D721Med (cell line): ENCODE measurements at regions not wholly inside any gene's neighbourhood (a gene's known extent, or its start where the extent isn't known, plus 50 kb on each side); places are given as distances from the start of the nearest gene placed in this dataset.
"Not testable (repeated sequence)": the region's sequence is repeated elsewhere in the genome, so short reads cannot be mapped to it uniquely, and the experiment has no call there.

Experiments
- DNase-seq: peaks from one replicate; pipeline ENCODE4 v3.0.0; 2011; ENCODE audit warnings: low spot score; ENCODE audit not compliant: insufficient read length
- FAIRE-seq: peaks from 2 replicates; lab custom pipeline; 2011; peaks lifted over from hg19 to GRCh38; lab: Jason Lieb, UNC
- CTCF ChIP-seq: IDR thresholded peaks from 2 replicates; pipeline ENCODE4 v1.5.1; 2012; ENCODE audit warnings: mild to moderate bottlenecking, control low read depth; ENCODE audit not compliant: insufficient read depth; ENCODE audit errors: missing control alignments

DNA sequence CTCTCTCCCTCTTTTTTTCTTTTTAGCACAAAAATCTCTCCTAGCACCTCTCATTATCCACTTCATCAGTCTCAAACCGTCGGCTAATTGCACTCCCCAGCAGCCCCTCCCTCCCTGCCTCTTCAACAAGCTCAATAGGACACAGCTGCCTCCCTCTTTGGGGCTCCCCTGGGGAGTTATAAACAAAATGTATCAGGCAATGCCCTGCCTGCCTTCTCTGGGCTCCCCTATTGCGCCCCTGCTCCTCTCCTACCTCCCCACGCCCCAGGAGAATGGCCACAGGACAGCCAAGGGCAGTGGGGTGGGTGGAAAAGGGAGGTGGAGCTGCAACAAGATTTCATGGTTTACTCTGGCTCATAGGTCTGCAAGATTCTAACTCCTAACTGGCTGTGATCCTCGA is 147.1 kb upstream of the GRIK3 start:
- FAIRE-seq, result no peak
- DNase-seq, result no peak
- no peak for TF ChIP-seq CTCF

GRCh38 chr1:37184789-37185188 is 150.5 kb upstream of the GRIK3 start:
- DNase-seq (no peak), FAIRE-seq (no peak)
- no peak for TF ChIP-seq CTCF

DNA sequence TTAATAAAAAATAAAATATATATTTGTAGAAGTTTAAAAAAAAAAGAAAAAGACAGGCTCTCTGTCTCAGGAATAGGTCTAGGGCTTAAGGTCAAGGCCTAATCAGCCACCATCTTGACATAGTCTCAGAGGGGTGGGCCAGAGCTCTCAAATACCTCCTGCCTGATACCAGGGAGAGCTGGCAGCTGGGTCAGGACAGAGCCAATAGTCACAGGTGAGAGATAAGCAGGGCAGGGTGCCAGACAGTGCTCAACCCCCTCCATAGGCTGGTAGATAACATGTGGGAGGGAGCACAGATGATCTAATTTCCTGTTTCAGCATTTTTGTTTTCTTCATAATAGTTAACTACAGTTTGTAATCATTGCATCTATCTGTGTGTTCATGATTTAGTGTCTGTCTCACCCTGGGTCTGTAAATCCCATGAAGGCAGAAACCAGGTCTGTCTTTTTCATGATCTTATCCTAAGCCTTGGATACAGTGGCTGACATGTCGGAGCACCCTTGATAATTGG is 152.0 kb upstream of the GRIK3 start:
- no peak for FAIRE-seq
- no peak for TF ChIP-seq CTCF
- no peak for DNase-seq

- DNase-seq (no peak), FAIRE-seq (no peak)
- no peak for TF ChIP-seq CTCF
These were observed 154.8 kb upstream of the GRIK3 start for GRCh38 chr1:37189111-37189510.

DNA sequence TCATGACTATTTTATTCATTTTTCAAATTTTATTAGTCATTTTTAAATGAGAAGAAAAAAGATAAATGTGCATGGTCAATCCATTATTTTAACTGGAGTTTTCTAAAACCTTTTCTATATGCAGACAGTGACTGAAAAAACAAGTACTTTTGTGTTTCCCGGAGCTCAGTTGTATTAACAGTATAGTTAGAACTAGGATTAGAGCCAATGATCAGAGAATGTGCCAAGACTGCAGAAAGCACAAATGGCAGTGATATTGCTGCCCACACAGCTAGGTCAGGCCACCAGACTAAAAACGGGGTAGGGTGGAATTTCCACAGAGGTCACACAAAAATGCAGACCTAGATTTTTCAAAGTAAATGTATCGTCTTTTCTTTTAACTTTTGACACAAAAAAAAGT is 163.1 kb upstream of the GRIK3 start:
- FAIRE-seq (no peak), DNase-seq (no peak)
- no peak for TF ChIP-seq CTCF

GRCh38 chr1:37214305-37214704 is 180.0 kb upstream of the GRIK3 start:
- DNase-seq, FAIRE-seq: not testable (repeated sequence)

DNA sequence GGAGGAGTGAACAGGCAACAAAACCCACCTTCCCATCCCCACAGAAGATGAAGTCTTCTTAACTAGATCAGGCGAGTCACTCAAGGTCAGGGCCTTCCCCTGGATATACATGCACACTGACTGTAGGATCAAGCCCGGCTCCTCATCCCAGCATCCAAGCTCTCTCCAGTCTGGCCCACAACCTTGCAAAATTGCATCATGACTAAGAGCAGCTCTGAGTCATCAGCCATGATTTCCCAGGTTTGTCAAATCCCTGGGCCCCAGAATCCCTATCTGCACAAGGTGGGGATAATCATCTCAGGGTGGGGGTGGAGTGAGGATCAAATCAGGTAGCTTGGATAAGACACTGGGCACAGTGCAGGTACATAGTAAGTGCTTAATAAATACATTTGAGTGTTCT is 199.3 kb upstream of the GRIK3 start:
- DNase-seq (no peak), FAIRE-seq (no peak)
- TF ChIP-seq CTCF, result no peak

- no peak for TF ChIP-seq CTCF
- no peak for FAIRE-seq
- no peak for DNase-seq
These were observed 200.7 kb upstream of the GRIK3 start for GRCh38 chr1:37234941-37235418.
